ENCODE measurements at regions not wholly inside any gene's neighbourhood (a gene's known extent, or its start where the extent isn't known, plus 50 kb on each side); places are given as distances from the start of the nearest gene placed in this dataset.

DNA sequence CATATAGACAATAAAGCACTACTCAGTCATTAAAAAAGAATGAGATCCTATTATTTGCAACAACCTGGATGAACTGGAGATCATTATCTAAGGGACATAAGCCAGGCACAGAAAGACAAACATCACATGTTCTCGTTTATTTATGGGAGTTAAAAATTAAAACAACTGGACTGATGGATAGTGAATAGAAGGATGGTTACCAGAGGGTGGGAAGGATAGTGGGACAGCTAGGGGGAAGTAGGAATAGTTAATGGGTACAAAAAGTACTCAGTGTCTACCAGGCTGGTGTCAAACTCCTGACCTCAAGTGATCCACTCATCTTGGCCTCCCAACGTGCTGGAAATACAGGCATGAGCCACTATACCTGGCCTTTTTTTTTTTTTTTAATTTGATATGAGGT, 56.7 kb upstream of the KTN1 start:
- H3K27ac ChIP-seq (ENCODE audit: low read depth, low read length) = no peak overlapping the region
- H3K27me3 ChIP-seq (ENCODE audit: control insufficient read depth in 1 of 2, insufficient read depth in 2 of 2, low read length in 2 of 2) = no peaks in the 10 kb centered on the region
- no peaks in the 10 kb centered on the region for H3K36me3 ChIP-seq (ENCODE audit: insufficient read depth, low read length)
- H3K9ac ChIP-seq (ENCODE audit: low read length) = no peak overlapping the region
- no peaks in the 10 kb centered on the region for H3K4me1 ChIP-seq (ENCODE audit: insufficient read depth, low read length)
- no peak overlapping the region for H3K4me3 ChIP-seq (ENCODE audit: low read depth in 1 of 2, low read length in 2 of 2)
- H3K9me3 ChIP-seq (ENCODE audit: low read length) = no peaks in the 10 kb centered on the region

Data from muscle layer of colon (tissue), 2 donors.